Ectodermal cell (in vitro differentiated cells): ENCODE measurements at regions not wholly inside any gene's neighbourhood (a gene's known extent, or its start where the extent isn't known, plus 50 kb on each side); places are given as distances from the start of the nearest gene placed in this dataset.
"Not testable (repeated sequence)": the region's sequence is repeated elsewhere in the genome, so short reads cannot be mapped to it uniquely, and the experiment has no call there.

Experiments
- H3K27ac ChIP-seq: 2 replicates; pipeline ENCODE4 v1.7.0; 2013; ENCODE audit warnings: mild to moderate bottlenecking, low read depth, low read length; ENCODE audit not compliant: insufficient read depth, poor library complexity, severe bottlenecking
- H3K27me3 ChIP-seq: 2 replicates; pipeline ENCODE4 v1.7.0; 2013; ENCODE audit warnings: mild to moderate bottlenecking, low read length; ENCODE audit not compliant: insufficient read depth, control insufficient read depth, poor library complexity, severe bottlenecking
- H3K36me3 ChIP-seq: one replicate; pipeline ENCODE4 v1.7.0; 2013; ENCODE audit warnings: low read length; ENCODE audit not compliant: control insufficient read depth, insufficient read depth
- H3K4me1 ChIP-seq: one replicate; pipeline ENCODE4 v1.7.0; 2013; ENCODE audit warnings: low read length; ENCODE audit not compliant: control insufficient read depth, insufficient read depth
- H3K4me3 ChIP-seq: 2 replicates; pipeline ENCODE4 v1.7.0; 2013; ENCODE audit warnings: low read depth, low read length, control low read depth; ENCODE audit not compliant: insufficient read depth
- H3K9me3 ChIP-seq: 2 replicates; pipeline ENCODE4 v1.7.0; 2013; ENCODE audit warnings: mild to moderate bottlenecking, low read length, moderate library complexity; ENCODE audit not compliant: control insufficient read depth
- WGBS, 2 experiments: methylation state at CpG; one replicate each; pipeline ENCODE4 v1.1.7; 2013; ENCODE audit warnings: missing lambda C conversion rate in 2 of 2; 5-methylcytosine and 5-hydroxymethylcytosine counted together

DNA sequence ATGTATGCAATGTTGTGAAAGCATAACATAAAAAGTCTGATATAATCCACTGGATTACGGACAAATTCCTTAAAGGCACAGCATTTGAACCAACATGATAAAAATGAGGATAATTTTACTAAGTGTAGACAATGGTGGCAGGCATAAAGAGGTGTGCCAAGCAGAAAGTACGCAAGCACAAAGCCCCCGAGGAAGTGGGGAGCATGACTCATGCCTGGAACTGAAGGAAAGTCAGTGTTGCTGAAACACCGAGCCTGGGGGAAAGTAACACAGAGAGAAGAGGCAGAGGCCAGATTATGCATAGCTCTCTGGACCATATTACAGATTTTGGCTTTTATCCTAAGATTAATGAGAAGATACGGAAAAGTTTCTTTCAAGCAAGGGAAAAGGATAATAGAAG is 490.0 kb upstream of the PHF14 start:
- no peaks in the 10 kb centered on the region for H3K9me3 ChIP-seq
- no peaks in the 10 kb centered on the region for H3K4me1 ChIP-seq
- 92% methylated on average over 5 of the region's 5 CpGs for WGBS, 2 experiments
- H3K27me3 ChIP-seq = no peaks in the 10 kb centered on the region
- H3K4me3 ChIP-seq = no peak overlapping the region
- H3K36me3 ChIP-seq = no peaks in the 10 kb centered on the region
- no peak overlapping the region for H3K27ac ChIP-seq

DNA sequence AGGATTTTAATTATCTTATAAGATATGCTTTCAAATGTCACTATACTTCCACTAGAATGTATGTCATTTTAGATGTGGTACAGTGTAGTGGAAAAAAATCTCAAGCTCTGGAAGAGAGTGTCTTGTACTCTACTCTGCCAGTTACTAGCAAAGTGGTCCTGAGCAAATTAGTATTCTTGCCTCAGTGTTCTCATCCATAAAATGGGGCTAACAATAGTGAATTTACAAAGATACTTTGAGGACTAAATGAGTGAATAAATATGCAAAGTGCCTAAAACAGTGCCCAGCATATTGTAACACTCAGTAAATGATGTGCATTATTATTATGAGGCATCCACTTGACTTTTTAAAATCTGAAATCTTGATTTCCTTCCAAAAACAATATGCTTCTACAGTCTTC is 488.9 kb upstream of the PHF14 start:
- H3K27me3 ChIP-seq = no peaks in the 10 kb centered on the region
- no peak overlapping the region for H3K4me3 ChIP-seq
- no peaks in the 10 kb centered on the region for H3K36me3 ChIP-seq
- no peak overlapping the region for H3K27ac ChIP-seq
- no peaks in the 10 kb centered on the region for H3K9me3 ChIP-seq
- H3K4me1 ChIP-seq = no peaks in the 10 kb centered on the region

DNA sequence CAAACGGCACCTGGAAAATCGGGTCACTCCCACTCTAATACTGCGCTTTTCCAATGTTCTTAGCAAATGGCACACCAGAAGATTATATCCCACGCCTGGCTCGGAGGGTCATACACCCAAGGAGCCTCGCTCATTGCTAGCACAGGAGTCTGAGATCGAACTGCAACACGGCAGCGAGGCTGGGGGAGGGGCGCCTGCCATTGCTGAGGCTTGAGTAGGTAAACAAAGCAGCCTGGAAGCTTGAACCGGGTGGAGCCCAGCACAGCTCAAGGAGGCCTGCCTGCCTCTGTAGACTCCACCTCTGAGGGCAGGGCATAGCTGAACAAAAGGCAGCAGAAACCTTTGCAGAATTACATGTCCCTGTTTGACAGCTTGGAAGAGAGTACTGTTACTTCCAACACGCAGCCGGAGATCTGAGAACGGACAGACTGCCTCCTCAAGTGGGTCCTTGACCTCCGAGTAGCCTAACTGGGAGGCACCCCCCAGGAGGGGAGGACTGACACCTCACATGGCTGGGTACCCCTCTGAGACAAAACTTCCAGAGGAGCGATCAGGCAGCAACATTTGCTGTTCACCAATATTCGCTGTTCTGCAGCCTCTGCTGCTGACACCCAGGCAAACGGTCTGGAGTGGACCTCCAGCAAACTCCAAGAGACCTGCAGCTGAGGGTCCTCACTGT is 472.3 kb upstream of the PHF14 start:
- not testable (repeated sequence) for H3K4me3 ChIP-seq, H3K4me1 ChIP-seq, H3K36me3 ChIP-seq, H3K27ac ChIP-seq, H3K27me3 ChIP-seq, H3K9me3 ChIP-seq
- 90% methylated on average over 18 of the region's 18 CpGs for WGBS, 2 experiments

DNA sequence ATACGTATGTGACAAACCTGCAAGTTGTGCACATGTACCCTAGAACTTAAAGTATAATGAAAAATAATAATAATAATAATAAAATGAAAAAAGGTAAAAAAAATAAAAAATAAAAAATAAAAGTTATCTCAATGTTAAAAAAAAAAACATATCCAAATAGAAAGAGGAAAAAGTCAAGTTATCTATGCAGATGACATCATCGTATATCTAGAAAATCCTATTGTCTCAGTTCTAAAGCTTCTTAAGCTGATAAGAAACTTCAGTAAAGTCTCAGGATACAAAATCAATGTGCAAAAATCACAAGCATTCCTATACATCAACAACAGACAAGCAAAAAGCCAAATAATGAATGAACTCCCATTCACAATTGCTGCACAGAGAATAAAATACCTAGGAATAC is 466.6 kb upstream of the PHF14 start:
- Histone ChIP-seq H3K4me3 (no peak overlapping the region), H3K36me3 (no peaks in the 10 kb centered on the region), H3K9me3 (no peaks in the 10 kb centered on the region), H3K27me3 (no peaks in the 10 kb centered on the region), H3K27ac (no peak overlapping the region), H3K4me1 (no peaks in the 10 kb centered on the region)
- WGBS, 2 experiments = 91 to 93% methylated on average over 1 of the region's 2 CpGs

DNA sequence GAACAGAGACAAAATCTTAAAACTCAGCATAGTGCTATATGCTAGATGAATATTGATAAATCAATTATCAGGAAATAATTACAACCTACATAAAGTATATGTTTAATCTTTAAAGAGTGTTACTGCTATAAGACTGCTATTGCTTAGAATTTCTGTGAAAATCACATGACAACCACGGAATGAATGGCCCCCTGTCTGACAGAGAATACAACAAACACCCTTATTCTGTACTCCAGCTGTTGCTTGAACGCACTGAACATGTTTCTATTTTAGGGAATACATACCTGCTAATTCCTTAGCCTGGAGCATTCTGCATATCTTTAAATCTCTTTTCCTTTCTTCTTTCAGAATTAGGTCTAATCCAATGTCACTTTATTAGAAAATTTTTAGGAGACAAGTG is 452.4 kb upstream of the PHF14 start:
- Histone ChIP-seq H3K9me3 (no peaks in the 10 kb centered on the region), H3K4me1 (no peaks in the 10 kb centered on the region), H3K36me3 (no peaks in the 10 kb centered on the region), H3K4me3 (no peak overlapping the region), H3K27ac (no peak overlapping the region), H3K27me3 (no peaks in the 10 kb centered on the region)
- WGBS, 2 experiments = 57 to 66% methylated on average over 2 of the region's 2 CpGs

DNA sequence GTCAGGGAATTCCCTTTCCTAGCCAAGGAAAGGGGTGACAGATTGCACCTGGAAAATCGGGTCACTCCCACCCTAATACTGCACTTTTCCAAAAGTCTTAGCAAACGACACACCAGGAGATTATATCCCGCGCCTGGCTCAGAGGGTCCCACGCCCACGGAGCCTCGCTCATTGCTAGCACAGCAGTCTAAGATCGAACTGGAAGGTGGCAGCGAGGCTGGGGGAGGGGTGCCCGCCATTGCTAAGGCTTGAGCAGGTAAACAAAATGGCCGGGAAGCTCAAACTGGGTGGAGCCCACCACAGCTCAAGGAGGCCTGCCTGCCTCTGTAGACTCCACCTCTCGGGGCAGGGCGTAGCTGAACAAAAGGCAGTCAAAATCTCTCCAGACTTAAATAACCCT is 440.2 kb upstream of the PHF14 start:
- H3K4me1 ChIP-seq, H3K27ac ChIP-seq, H3K36me3 ChIP-seq, H3K9me3 ChIP-seq, H3K4me3 ChIP-seq, H3K27me3 ChIP-seq: not testable (repeated sequence)
- 77 to 79% methylated on average over 13 of the region's 13 CpGs for WGBS, 2 experiments

DNA sequence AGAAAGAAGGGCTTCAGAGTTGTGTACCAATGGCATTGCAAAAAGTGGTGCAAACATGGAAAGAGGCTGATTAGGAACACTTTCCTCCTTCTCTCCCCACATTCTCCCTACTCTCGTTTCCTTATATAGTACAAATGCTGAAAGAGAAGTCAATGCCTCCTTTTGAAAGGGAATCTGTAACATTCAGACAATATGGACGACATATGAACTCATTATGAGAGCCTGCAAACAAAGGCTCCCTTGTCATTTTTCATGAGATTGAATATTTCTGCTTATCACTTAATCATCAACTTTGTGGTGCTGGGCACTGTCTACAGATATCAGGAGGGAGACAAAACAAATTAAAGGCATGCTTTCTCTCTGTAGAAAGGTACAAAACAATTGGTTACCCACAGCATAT is 437.1 kb upstream of the PHF14 start:
- no peak overlapping the region for H3K4me3 ChIP-seq
- H3K4me1 ChIP-seq = no peaks in the 10 kb centered on the region
- no peaks in the 10 kb centered on the region for H3K27me3 ChIP-seq
- no peak overlapping the region for H3K27ac ChIP-seq
- WGBS, 2 experiments = 40% methylated on average over 2 of the region's 2 CpGs
- H3K9me3 ChIP-seq = no peaks in the 10 kb centered on the region
- H3K36me3 ChIP-seq = no peaks in the 10 kb centered on the region

DNA sequence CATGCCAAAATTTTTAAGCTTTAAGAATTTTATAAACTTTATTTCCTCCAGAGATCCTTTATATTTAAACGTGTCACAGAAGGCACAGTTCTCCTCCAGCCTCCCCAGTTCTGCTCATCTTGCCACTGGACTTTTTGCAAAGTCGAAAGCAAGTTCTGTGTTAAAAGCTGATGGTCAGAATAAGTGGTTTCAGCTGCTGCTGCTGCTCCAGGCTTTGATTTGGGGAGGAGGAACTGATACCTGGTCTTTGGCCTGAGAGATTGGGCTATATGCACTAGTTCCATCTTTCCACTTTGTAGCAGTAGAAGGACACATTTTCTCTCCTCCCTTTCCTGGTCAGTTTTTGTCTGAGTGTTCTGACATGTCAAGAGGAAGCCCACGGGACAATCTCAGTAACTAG is 435.9 kb upstream of the PHF14 start:
- H3K4me1 ChIP-seq = no peaks in the 10 kb centered on the region
- no peak overlapping the region for H3K27ac ChIP-seq
- H3K27me3 ChIP-seq = no peaks in the 10 kb centered on the region
- no peak overlapping the region for H3K4me3 ChIP-seq
- H3K9me3 ChIP-seq = no peaks in the 10 kb centered on the region
- 90 to 91% methylated on average over 3 of the region's 3 CpGs for WGBS, 2 experiments
- no peaks in the 10 kb centered on the region for H3K36me3 ChIP-seq

DNA sequence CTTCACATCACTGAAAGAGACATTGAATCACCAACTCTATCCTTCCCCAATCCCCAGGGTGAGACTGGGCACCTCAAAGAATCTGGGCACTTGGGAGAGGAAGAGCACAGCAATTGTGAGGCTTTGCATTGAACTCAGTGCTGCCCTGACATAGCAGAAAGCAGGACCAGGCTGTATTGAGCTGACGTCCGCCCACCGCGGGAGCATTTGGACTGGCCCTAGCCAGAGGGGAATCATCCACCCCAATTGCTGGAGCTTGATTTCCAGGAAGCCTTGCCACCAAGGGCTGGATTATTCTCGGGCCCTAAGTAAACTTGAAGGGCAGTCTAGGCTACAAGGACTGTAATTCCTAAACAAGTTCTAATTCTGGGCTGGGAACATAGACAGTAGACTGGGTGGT is 416.3 kb upstream of the PHF14 start:
- Histone ChIP-seq H3K9me3 (no peaks in the 10 kb centered on the region), H3K4me1 (no peaks in the 10 kb centered on the region), H3K4me3 (no peak overlapping the region), H3K36me3 (no peaks in the 10 kb centered on the region), H3K27me3 (no peaks in the 10 kb centered on the region), H3K27ac (no peak overlapping the region)
- WGBS, 2 experiments = 96 to 97% methylated on average over 5 of the region's 5 CpGs

DNA sequence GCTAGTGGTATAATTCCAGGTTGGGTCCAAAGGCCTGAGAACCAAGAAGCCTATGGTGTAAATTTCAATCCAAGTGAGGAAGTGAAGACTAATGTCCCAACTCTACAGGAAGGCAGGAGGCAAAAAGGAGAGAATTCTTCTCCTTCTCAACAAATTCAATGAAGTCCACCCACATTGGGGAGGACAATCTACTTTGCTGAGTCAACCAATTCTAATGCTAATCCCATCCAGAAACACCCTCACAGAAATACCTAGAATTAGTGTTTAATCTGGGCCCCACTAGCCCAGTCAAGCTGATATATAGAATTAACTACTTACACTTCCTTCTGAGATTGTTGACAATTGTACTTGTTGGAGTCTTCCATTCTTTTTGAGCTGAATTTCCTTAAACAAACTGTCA is 413.2 kb upstream of the PHF14 start:
- no peaks in the 10 kb centered on the region for H3K9me3 ChIP-seq
- no peaks in the 10 kb centered on the region for H3K4me1 ChIP-seq
- H3K36me3 ChIP-seq = no peaks in the 10 kb centered on the region
- H3K27ac ChIP-seq = no peak overlapping the region
- H3K4me3 ChIP-seq = no peak overlapping the region
- H3K27me3 ChIP-seq = no peaks in the 10 kb centered on the region

DNA sequence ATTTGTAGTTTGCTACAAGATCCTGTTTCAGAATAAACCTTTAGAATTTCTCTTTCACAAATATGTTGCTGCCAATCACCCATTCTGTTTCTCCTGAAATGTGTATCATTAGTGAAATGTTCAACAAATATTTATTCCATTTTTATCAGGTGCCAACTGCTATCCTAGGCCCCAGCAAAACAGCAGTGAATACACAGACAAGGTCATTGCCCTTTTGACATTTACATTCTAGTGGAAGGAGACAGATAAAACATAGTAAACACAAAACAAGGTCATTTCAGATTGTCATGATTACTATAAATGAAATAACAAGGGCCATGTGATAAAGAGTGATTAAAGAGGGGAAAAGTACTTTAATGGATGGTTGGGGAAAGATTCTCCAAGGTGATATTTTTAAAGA is 404.8 kb upstream of the PHF14 start:
- Histone ChIP-seq H3K9me3 (no peaks in the 10 kb centered on the region), H3K4me3 (no peak overlapping the region), H3K4me1 (no peaks in the 10 kb centered on the region), H3K36me3 (no peaks in the 10 kb centered on the region), H3K27me3 (no peaks in the 10 kb centered on the region), H3K27ac (no peak overlapping the region)
